ENCODE measurements at regions not wholly inside any gene's neighbourhood (a gene's known extent, or its start where the extent isn't known, plus 50 kb on each side); places are given as distances from the start of the nearest gene placed in this dataset.

DNA sequence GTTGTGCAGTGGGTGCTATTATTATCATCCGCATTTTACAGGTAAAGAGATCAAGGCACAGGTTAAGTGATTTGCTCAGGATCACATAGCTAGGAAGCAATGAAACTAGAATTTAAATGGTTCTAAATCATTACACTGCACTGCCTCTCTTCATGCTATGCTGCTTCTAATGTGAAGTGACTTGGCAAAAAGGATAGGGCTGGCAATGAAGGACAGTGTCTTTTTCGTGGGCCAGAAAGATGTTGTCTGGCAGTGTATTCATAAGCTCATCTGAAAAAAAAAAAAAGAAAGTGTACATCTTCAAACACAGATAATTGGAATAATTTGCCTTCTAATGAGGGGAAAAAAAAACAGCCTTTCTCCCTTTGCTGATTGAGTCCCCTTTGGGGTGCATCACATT lies 132.2 kb upstream of the FUNDC1 start:
- TF ChIP-seq SMC3 (IDR thresholded peaks at IDR 0.05; ENCODE audit: low read depth, low read length), result no peak
- TF ChIP-seq, protein P1, sequence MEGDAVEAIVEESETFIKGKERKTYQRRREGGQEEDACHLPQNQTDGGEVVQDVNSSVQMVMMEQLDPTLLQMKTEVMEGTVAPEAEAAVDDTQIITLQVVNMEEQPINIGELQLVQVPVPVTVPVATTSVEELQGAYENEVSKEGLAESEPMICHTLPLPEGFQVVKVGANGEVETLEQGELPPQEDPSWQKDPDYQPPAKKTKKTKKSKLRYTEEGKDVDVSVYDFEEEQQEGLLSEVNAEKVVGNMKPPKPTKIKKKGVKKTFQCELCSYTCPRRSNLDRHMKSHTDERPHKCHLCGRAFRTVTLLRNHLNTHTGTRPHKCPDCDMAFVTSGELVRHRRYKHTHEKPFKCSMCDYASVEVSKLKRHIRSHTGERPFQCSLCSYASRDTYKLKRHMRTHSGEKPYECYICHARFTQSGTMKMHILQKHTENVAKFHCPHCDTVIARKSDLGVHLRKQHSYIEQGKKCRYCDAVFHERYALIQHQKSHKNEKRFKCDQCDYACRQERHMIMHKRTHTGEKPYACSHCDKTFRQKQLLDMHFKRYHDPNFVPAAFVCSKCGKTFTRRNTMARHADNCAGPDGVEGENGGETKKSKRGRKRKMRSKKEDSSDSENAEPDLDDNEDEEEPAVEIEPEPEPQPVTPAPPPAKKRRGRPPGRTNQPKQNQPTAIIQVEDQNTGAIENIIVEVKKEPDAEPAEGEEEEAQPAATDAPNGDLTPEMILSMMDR (conservative IDR thresholded peaks at IDR 0.05; ENCODE audit: low read depth, low read length), result no peak
- no peak for TF ChIP-seq FOS (IDR thresholded peaks at IDR 0.05; ENCODE audit: low read depth, low read length)
- TF ChIP-seq POLR2A (IDR thresholded peaks at IDR 0.05; ENCODE audit: low read depth, low read length), result no peak
- TF ChIP-seq MXI1 (IDR thresholded peaks at IDR 0.05; ENCODE audit: borderline replicate concordance, low read depth, low read length), result no peak
- TF ChIP-seq, protein P2, sequence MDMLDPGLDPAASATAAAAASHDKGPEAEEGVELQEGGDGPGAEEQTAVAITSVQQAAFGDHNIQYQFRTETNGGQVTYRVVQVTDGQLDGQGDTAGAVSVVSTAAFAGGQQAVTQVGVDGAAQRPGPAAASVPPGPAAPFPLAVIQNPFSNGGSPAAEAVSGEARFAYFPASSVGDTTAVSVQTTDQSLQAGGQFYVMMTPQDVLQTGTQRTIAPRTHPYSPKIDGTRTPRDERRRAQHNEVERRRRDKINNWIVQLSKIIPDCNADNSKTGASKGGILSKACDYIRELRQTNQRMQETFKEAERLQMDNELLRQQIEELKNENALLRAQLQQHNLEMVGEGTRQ (IDR thresholded peaks at IDR 0.05; ENCODE audit: low read depth, low read length), result no peak
- TF ChIP-seq BHLHE40 (IDR thresholded peaks at IDR 0.05; ENCODE audit: low read depth, low read length), result no peak

Data from IMR-90 (cell line).